HG03139 (cell line): ENCODE measurements at regions not wholly inside any gene's neighbourhood (a gene's known extent, or its start where the extent isn't known, plus 50 kb on each side); places are given as distances from the start of the nearest gene placed in this dataset.

Experiments
- ATAC-seq: cut with Tn5 transposase; IDR thresholded peaks from one replicate; pipeline ENCODE4 v1.9.1; 2021; ENCODE audit not compliant: unreplicated experiment

GRCh38 chr5:8316608-8317280 is 447.8 kb downstream of the MTRR start:
- no peak for ATAC-seq

- no peak for ATAC-seq
These were observed 448.4 kb downstream of the MTRR start for GRCh38 chr5:8317335-8317734.

- ATAC-seq = no peak
These were observed 451.3 kb downstream of the MTRR start for GRCh38 chr5:8320244-8320643.

- ATAC-seq = no peak
These were observed 452.3 kb downstream of the MTRR start for GRCh38 chr5:8321272-8321671.

GRCh38 chr5:8322484-8322883 is 453.5 kb downstream of the MTRR start:
- no peak for ATAC-seq

- ATAC-seq = no peak
These were observed 458.1 kb downstream of the MTRR start for GRCh38 chr5:8327016-8327415.

- no peak for ATAC-seq
These were observed 460.8 kb downstream of the MTRR start for GRCh38 chr5:8329773-8330172.

- no peak for ATAC-seq
These were observed 463.9 kb downstream of the MTRR start for GRCh38 chr5:8332666-8333445.

GRCh38 chr5:8333485-8333884 is 464.5 kb downstream of the MTRR start:
- no peak for ATAC-seq

- ATAC-seq = no peak
These were observed 465.0 kb downstream of the MTRR start for GRCh38 chr5:8333977-8334376.

- no peak for ATAC-seq
These were observed 471.3 kb downstream of the MTRR start for GRCh38 chr5:8340261-8340660.

GRCh38 chr5:8340739-8341344 is 471.9 kb downstream of the MTRR start:
- no peak for ATAC-seq

GRCh38 chr5:8341406-8341805 is 472.5 kb downstream of the MTRR start:
- ATAC-seq = no peak

- no peak for ATAC-seq
These were observed 479.0 kb downstream of the MTRR start for GRCh38 chr5:8347984-8348383.

GRCh38 chr5:8349855-8350254 is 480.9 kb downstream of the MTRR start:
- peak; percentile 97 for ATAC-seq

GRCh38 chr5:8350644-8351339 is 481.8 kb downstream of the MTRR start:
- ATAC-seq = no peak

GRCh38 chr5:8355981-8356380 is 487.0 kb downstream of the MTRR start:
- ATAC-seq = no peak

GRCh38 chr5:8360012-8360411 is 491.1 kb downstream of the MTRR start:
- no peak for ATAC-seq

- no peak for ATAC-seq
These were observed 493.5 kb downstream of the MTRR start for GRCh38 chr5:8362495-8362894.

GRCh38 chr5:8363138-8363537 is 494.2 kb downstream of the MTRR start:
- no peak for ATAC-seq

- ATAC-seq = no peak
These were observed 497.3 kb downstream of the MTRR start for GRCh38 chr5:8366266-8366665.

GRCh38 chr5:8376478-8376877 is 507.5 kb downstream of the MTRR start:
- no peak for ATAC-seq
